SKM-1 (cell line): ENCODE measurements at regions not wholly inside any gene's neighbourhood (a gene's known extent, or its start where the extent isn't known, plus 50 kb on each side); places are given as distances from the start of the nearest gene placed in this dataset.
"Not testable (repeated sequence)": the region's sequence is repeated elsewhere in the genome, so short reads cannot be mapped to it uniquely, and the experiment has no call there.

Experiments
- DNase-seq: peaks from one replicate; lab custom pipeline; 2025; ENCODE audit not compliant: unreplicated experiment; lab: John Stamatoyannopoulos, UW

DNA sequence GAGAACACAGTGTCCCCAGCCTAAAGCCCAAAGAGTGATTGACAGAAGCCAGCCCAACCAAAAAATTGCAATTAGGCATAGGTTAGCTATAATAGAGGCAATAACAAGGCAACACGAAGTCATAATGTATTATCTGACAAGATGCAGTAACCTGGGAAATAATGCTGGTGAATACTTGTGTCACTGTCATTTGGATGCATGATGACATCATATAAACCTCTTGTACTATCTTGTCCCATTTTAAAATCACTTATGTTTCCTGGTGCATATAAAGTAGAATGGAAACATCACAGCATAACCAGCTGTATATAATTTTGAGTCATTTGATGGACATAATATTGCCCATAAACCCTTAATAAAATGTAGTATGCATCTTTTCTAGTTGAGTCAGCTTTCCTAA, 1138.3 kb upstream of the LRRTM3 start:
- DNase-seq, result no peak

DNA sequence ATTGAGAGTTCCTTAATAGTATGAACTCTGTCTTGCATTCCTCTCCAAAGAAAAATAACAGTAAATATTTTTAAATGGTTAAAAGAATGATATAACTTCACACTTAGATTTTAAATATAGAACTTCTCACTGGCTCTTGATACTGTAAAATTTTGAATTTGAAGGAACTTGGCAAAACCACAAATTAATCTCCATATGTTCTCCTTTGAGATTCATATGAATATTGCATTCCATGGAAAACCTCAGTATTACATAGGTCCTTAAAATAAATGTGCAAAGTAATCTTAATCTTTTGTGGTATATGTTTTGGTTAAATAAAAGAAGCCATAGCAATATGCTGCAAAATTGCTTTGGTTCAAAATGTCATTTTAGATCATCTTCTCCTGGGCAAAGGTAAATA, 1137.6 kb upstream of the LRRTM3 start:
- no peak for DNase-seq

DNA sequence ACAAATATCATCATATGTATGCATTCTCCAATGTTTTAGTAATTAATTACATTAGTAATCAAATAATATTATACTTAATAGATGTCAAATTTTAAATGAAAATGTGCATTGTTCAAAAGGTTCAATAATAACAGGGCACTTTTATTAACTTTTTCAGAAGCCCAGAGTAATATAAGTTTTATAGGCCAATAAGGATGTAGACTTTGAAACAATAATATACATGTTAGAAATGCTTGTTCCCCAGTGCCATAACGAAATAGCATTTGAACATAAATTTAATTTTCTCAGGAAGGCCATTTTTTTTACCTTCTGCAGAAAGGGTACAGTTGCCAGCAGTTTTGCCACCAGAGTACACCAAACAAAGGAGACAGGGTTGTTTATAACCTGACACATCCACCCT, 1133.9 kb upstream of the LRRTM3 start:
- no peak for DNase-seq

DNA sequence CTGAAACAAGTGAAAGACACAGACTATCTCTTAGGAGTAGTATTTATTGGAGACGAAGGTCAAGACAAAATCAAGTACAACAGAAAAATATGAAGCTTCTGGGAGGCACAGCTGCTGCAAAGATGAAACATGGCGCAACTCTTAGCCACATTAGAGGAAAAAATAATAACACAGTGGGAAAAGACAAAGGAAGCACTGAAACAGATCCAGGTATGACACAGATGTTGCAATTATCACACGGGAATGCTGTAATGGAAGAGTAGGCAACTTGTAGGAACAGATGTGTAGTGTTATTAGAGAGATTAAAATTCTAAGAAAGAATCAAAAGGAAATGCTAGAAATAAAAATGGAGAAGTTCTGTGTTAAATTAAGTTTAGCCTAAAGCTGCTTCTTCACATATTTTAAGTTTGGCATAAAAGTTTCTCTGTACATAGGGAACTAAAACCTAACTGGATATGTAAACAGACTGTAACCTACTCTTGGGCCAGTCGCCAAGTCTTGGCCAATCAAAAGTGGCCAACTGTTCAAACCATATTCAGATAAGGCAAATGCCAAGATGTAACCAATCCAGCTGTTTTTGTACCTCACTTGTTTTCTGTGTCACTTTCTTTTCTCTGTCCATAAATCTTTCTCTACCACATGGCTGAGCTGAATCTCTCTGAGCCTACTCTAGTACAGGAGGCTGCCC, 1132.0 kb upstream of the LRRTM3 start:
- DNase-seq, result no peak

DNA sequence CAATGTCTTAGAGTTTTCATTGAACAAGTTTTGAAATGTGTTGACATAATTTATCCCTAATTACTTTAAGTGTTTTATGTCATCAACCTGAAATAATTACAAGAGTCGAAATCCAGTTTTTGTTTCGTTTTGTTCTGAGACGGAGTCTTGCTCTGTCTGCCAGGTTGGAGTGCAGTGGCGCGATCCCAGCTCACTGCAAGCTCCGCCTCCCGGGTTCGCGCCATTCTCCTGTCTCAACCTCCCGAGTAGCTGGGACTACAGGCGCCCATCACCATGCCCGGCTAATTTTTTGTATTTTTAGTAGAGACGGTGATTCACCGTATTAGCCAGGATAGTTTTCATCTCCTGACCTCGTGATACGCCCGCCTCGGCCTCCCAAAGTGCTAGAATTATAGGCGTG, 1131.0 kb upstream of the LRRTM3 start:
- DNase-seq, result not testable (repeated sequence)

DNA sequence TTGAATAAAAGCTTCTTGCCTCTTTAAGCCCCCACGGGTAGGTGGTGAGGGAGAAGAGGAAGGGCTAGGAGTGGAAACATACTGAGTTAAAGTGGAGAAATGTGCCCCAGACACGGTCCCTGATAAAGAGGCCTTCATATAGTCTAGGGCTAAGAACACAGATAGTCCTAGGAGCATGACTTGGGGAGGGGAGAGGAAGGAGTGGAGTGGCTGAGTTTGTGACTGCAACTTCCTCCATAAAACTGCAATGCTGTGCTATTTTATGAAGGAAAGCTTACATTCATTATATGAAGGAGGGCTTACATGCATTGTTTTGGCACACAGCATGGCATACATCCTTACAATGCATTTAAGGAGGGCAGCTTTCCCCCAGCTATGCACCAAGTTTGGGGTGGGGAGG, 1129.4 kb upstream of the LRRTM3 start:
- DNase-seq, result no peak

DNA sequence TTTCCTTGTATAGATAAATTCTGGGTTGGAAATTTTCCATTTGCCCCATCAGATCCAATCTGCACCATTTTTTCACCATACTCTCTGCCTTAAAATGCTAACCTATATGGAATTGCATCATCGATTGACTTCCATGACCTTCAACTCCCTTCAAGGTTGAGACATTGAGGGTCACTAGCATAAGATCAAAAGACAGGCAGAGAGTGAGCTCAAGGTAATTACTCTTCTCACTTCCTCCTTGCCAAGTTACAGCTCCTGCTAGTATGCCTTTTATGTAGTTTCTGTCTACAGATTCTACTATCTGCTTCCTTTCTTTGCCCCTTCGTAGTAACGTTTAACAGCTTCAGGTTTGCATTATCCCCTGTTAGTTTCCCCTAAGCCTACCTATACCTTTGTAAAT, 1127.7 kb upstream of the LRRTM3 start:
- no peak for DNase-seq

DNA sequence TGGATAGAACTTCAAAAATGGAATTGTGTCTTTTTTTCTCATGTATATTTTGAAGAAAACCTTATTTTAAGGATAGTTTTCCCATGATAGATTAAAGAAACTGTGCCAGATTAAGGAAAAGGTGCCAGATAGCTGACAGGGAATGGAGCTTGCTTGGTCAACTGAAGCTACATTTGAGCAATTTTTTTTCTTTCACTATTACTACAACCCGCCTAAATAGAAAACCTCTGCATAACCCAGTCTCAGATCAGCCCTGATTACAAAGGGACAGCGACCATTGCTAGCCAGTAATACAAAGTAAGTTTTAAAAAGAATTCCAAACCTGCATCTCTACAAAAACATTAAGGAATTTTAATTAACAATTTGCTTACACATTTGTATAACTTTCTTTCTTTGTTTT, 1123.4 kb upstream of the LRRTM3 start:
- no peak for DNase-seq

DNA sequence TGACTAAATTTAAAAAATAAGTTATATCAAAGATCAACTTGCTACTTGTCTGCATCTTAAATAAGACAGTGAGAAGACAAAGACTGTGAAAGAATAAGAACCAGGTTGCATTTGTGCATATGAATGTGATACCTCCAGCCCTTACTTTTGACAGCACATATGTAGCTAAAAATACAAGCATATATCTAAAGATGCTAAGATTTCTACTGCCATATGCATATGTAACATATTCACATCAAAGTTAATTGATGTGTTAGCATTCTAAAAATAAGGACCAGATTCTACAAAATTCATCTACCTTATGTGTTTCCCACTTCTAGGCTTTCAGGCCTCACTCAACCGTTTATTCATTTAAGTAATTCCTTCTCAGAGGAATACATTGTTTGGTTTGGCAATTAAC, 1120.3 kb upstream of the LRRTM3 start:
- DNase-seq, result no peak

DNA sequence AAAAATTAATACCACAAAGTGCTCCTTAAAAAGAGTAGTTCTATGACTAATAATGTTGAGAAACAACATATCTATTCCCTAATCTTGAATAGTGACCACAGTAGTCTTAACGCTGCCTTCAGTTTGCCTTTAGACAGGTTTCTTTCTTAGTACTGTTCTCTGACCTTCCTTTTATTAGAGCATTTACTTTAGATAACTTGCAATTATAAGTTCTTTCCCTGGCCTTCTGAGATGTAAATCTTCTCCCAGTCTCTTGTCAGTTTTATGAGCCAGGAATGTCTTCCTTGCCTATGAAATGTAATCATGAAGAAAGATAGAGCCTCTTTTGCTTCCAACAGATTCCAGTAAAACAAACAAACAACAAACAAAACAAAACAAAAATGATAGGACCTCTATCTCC, 1119.8 kb upstream of the LRRTM3 start:
- no peak for DNase-seq

DNA sequence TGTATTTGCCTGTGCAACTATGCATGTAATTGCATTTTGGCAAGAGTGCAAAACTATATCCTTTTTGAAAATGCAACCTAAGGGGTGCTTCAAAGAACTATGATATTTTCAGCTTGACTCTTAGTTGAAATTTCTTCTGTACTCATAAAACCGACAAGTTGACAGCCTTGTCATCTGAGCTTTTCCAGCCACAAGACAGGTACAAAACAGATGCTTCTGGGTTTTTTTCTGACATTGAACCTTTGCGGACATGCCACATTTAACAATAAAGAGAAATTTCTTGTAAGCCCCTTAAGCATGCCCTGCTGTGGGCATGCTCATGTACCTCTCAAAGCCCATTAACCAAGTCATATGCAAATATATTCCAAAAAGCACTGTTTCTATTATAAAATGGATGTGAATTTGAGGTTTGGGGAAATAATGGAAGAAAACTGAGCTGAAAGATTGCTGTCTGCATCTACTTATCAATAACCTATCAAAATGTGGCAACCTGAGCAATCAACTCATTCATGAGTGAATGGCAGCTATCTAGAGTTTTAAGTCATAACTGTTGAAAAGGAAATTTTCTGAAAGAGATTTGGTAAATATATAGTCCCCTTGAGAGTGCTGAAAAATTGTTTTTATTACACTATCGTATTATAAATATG, 1117.0 kb upstream of the LRRTM3 start:
- no peak for DNase-seq

DNA sequence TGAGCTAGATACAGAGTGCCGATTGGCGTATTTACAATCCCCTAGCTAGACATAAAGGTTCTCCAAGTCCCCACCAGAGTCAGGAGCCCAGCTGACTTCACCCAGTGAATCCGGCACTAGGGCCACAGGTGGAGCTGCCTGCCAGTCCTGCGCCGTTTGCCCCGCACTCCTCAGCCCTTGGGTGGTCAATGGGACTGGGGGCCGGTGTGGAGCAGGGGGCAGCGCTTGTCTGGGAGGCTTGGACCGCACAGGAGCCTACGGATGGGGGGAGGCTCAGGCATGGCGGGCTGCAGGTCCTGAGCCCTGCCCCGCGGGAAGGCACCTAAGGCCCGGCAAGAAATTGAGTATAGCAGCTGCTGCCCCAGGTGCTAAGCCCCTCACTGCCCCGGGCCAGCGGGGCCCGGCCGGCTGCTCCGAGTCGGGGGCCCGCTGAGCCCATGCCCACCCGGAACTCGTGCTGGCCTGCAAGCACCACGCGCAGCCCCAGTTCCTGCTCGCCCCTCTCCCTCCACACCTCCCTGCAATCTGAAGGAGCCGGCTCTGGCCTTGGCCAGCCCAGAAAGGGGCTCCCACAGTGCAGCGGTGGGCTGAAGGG, 1113.8 kb upstream of the LRRTM3 start:
- no peak for DNase-seq

DNA sequence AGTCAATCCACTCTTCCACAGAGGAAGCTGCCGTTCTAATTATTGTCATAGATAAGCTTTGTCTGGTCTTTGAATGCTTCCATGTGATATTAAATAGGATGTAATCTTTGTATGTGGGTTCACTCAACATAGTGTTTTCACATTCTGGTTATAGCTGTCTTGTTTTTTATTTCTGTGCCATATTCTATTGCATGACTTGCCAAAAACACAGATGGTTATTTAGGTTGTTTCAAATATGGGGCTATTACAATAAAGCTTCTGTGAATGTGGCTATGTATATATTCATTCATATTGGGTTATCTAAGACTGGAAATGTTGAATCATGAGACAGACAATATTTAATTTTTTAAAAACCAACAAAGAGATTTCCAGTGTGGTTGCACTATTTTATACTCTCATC, 1109.3 kb upstream of the LRRTM3 start:
- no peak for DNase-seq

DNA sequence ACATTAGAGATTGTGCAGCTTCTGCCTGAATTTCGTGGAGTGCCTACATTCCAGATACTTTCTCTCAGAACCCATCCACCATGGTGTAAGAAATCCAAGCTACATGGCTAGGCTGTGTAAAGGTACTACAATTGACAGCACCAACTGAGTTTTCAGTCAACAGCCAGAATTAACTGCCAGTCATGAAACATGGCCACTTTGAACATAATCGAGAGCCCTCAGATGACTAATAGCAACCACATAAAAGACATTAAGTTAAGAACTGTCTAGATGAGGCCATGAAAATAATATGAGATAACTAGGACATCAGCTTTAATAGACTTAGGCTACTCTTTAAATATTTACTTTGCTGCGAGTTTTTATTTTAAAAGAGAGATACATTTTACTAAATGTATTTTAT, 1106.8 kb upstream of the LRRTM3 start:
- DNase-seq, result no peak

DNA sequence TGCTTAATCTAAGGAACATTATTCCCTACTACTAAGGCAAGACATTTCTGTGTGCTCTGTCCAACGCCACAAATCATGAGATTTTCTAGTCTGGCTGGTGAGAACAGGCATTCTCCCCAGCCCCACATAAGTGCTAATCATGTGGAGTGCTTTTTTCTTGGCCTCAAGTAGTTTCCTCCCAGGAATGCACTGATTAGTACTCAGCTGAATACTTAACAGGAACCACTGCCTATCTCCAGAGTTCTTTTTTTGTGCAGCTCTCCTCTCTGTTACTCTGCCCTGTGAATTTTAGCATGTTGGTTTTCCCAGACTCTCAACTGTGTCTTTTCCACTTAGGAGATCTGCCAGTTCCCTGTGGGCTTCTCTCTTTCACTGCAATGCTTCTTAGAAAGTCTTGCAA, 1098.5 kb upstream of the LRRTM3 start:
- DNase-seq, result no peak

DNA sequence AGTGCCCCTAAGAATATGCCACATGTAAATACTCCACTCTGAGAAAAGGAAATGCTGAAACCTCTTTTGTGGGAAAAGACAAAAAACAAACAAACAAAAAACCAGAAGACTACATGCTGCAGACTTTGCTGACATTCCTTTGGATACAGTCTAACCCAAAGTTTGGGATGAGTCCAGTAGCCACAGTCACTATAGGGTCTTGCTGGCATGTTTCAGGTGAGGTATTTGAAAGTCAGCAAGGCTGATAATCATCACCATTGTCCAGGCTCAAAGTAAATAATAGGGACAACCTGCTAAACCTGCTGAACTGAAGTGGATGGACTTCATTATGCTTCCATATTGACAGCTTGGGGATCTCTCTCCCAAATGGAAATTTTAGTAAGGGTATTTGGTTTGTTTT, 1087.0 kb upstream of the LRRTM3 start:
- no peak for DNase-seq

DNA sequence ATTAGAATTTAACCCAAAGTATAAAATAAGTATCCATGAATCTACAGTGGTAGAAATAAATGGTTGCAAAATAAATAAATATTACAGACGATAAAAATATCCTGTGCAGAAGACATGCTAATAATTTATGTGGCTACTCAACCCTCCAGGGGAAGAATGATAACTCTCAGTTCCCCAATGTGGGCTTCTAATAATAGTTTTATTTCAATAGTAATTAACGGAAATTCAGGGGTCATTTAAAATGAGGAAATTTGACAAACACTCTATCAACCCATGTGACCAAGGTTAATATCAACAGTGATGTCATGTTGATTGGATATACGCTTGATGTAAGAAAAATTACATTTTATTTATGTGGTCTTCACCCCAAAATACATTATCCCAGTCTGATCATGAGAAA, 1082.6 kb upstream of the LRRTM3 start:
- DNase-seq, result no peak

DNA sequence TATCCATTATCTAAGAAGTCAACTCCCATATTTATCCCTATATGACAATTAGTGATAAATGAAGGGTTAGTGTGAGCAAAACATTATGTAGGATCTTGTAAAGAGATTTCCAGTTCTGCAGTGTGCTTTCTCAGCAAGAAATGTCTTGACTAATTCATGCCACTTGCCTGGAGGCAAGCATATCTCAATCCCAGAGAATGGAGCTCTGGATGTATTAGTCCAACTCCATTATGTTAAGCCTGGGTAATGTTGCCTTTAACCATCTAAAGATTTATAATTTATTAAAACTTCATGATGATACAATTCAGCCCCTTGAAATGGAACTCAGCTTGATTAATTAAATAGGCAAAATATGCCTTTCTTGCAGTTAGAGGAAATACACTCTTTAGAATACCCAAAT, 1079.9 kb upstream of the LRRTM3 start:
- DNase-seq, result no peak

DNA sequence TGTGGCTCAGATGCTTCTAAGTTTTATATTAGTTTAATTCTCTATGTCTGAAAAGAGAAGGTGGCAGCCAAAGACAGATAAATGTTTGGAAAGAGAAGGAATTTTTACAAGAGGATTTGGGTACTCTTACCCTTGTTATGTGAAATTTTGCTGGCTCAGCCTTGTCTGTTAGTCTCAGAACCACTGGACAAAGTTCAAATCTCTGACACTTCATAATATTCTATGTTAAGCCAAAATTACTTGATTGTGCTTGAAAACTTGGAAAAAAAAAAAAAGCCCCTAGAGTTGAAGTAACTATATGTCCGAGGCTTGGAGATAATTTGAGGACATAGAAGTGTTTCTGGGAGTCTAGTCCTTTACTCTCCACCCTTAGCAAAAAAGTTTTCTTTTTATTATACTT, 1079.3 kb upstream of the LRRTM3 start:
- no peak for DNase-seq

DNA sequence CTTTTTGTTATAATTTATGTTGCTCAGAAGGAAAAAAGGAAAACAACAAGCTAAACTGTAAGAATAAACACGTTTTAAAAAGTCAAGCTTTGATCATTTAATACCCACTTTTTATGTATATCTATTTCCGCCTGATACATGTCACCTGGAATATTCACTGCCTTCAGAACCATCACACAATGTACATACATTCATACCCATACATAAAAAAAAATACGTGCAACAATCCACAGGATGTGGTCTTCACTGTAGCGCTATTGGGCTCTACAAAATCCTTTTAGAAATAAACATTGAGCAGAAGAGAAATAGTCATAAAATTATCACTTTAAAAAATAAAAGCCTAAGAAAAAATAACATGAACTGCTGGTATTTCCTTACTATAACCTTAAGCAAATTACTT, 1078.9 kb upstream of the LRRTM3 start:
- no peak for DNase-seq

DNA sequence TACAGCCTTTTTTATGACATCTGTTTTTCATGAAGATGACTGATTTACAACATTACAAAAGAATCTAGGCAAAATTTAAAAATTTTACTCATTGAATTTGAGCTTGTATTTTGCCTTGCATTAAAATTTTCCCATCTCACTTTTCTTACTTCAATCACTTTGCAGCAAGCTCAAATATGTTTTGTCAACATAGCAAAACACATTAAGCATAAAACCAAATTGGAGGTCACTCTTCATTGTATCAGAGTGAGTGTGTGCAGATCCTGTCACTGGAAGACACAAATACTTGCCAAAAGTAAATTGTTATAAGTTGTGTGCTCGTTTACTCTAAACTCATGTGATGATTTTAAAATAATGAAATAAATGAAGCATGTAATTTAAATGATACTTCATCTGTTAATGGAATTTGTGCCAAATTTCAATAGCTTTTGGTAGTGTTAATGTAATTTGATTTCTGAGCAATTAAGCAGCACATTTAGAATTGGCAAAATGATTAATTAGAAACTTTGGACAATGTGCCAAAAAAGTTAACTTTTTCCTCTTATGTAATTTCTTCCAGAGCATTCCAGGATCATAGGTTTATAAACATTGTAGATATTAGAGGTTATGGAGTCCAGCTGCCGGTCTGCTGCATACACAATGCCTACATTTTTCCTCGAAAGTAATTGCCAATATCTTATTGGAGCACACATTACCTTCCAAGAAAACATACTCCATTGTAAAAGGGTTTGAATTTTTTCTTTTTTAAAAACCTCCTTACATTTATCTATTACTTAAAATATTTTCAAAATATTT, 1078.2 kb upstream of the LRRTM3 start:
- DNase-seq, result no peak

DNA sequence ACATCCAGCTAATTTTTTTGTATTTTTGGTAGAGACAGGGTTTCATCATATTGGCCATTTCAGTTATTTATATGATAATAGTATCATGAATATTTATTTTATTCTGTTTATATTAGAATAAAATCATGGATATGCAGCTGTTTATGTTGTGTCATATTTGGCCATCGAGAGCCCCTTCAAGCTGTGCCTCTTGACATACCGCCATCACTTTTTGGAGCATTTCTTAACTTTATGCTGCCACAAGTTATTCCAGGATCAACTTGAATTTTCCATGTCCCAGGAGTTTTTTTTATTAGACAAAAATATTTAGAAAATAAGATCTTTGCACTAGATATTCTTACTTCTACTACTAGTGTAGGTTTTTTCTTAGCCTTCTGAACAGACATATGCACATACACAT, 1067.0 kb upstream of the LRRTM3 start:
- DNase-seq, result no peak
